ENCODE measurements at regions not wholly inside any gene's neighbourhood (a gene's known extent, or its start where the extent isn't known, plus 50 kb on each side); places are given as distances from the start of the nearest gene placed in this dataset.
A peak's percentile ranks its signal among the peaks of the same experiment; 100 is the strongest.

GRCh38 chr6:164130151-164130550 lies 715.6 kb downstream of the QKI start:
- Histone ChIP-seq H3K9me3 (no peaks in the 10 kb centered on the region), H3K27me3 (peaks cover 0 to 4% of the 10 kb centered on the region in 2 donors), H3K36me3 (no peaks in the 10 kb centered on the region), H3K4me1 (no peaks in the 10 kb centered on the region), H3K27ac (no peak overlapping the region), H3K4me3 (no peak overlapping the region)
- TF ChIP-seq CTCF (IDR thresholded peaks at IDR 0.05) (no peak), POLR2A (IDR thresholded peaks at IDR 0.05) (no peak)
- peak in 1 of 4 donors; percentile 30 for ATAC-seq
- intact Hi-C loops (cut with DNase I): no loop called here
- 65% methylated on average over 2 of the region's 2 CpGs for WGBS (ENCODE audit: insufficient coverage, low coverage, low lambda C conversion rate, missing lambda C conversion rate)
- DNase-seq: no peak

DNA sequence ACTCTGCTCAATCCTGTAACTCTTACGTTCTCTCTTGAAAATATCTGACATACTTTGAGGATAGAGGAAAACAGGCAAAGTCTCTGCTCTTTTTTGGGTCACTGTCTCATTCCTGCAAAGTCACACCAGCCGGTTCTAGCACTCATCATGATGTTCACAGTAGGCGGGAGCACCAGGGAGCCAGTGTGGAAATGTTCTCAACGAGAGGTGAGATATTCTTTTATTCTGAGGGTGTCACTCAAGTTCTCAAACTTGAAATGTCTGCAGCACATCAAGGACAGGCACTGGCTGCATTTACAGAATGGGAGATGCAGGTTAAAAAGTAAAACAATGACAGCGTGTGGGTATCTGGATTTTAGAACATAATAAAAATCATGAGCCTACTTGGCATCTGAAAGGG lies 714.7 kb downstream of the QKI start:
- H3K27me3 ChIP-seq: peaks cover 0 to 4% of the 10 kb centered on the region in 2 donors
- no peaks in the 10 kb centered on the region for H3K36me3 ChIP-seq
- H3K9me3 ChIP-seq: no peaks in the 10 kb centered on the region
- no peak for TF ChIP-seq POLR2A (IDR thresholded peaks at IDR 0.05)
- no peak for TF ChIP-seq CTCF (IDR thresholded peaks at IDR 0.05)
- no peaks in the 10 kb centered on the region for H3K4me1 ChIP-seq
- no peak overlapping the region for H3K27ac ChIP-seq
- H3K4me3 ChIP-seq: no peak overlapping the region
- intact Hi-C loops (cut with DNase I): no loop called here
- DNase-seq (no peak), ATAC-seq (no peak)
- 70% methylated on average over 5 of the region's 5 CpGs for WGBS (ENCODE audit: insufficient coverage, low coverage, low lambda C conversion rate, missing lambda C conversion rate)

GRCh38 chr6:164128101-164128500 lies 713.6 kb downstream of the QKI start:
- ATAC-seq (no peak), DNase-seq (no peak)
- Histone ChIP-seq H3K4me1 (no peaks in the 10 kb centered on the region), H3K4me3 (no peak overlapping the region), H3K27me3 (peaks cover 0 to 4% of the 10 kb centered on the region in 2 donors), H3K27ac (no peak overlapping the region), H3K36me3 (no peaks in the 10 kb centered on the region), H3K9me3 (no peaks in the 10 kb centered on the region)
- WGBS (ENCODE audit: insufficient coverage, low coverage, low lambda C conversion rate, missing lambda C conversion rate): 55% methylated on average over 2 of the region's 2 CpGs
- intact Hi-C loops (cut with DNase I): no loop called here
- no peak for TF ChIP-seq CTCF (IDR thresholded peaks at IDR 0.05)
- no peak for TF ChIP-seq POLR2A (IDR thresholded peaks at IDR 0.05)

DNA sequence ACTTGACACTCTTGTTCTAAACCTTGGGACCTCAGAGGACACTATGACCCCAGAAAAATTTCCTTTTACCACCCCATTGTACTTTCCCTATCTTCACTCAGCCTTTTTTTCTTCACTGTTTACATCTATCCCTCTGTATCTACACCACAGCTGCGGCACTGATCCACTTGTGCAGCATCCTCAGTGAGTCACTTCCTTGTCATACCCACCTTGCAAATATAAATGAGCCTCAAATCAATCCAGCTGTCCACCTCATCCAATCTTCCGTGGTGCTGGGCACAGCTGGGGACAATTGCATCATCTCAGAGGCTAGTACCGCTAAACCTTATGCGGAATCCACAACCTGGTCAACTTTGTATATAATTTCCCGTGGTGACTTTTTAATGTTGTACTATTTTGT lies 710.5 kb downstream of the QKI start:
- ATAC-seq (no peak), DNase-seq (no peak)
- Histone ChIP-seq H3K36me3 (no peaks in the 10 kb centered on the region), H3K27me3 (peaks cover 0 to 4% of the 10 kb centered on the region in 2 donors), H3K4me3 (no peak overlapping the region), H3K9me3 (no peaks in the 10 kb centered on the region), H3K4me1 (no peaks in the 10 kb centered on the region), H3K27ac (no peak overlapping the region)
- WGBS (ENCODE audit: insufficient coverage, low coverage, low lambda C conversion rate, missing lambda C conversion rate): 64% methylated on average over 5 of the region's 5 CpGs
- intact Hi-C loops (cut with DNase I): no loop called here
- no peak for TF ChIP-seq CTCF (IDR thresholded peaks at IDR 0.05)
- TF ChIP-seq POLR2A (IDR thresholded peaks at IDR 0.05): no peak

DNA sequence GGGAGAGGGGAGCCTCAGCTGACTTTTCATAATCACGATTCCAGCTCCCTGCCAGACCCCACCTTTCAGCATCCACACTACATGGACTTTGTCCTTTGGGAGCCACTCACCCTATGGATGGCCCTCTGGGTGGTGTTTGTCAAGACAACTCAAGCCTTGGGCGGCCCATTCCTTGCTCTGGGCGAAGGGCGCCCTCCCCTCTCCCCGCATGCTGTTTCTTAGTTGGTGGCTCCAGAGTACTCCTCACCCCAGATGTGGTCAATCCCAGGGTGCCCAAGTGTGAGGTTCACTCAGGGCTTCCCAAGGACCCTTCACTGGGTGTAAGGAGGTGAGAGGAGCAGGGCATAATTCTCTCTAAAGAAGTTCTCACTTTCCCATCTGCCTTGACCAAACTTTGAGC lies 710.0 kb downstream of the QKI start:
- TF ChIP-seq POLR2A (IDR thresholded peaks at IDR 0.05) (no peak), CTCF (IDR thresholded peaks at IDR 0.05) (no peak)
- 93% methylated on average over 4 of the region's 5 CpGs for WGBS (ENCODE audit: insufficient coverage, low coverage, low lambda C conversion rate, missing lambda C conversion rate)

More for the DNA sequence above, 710.0 kb downstream of the QKI start:
- ATAC-seq (no peak), DNase-seq (no peak)
- Histone ChIP-seq H3K4me1 (no peaks in the 10 kb centered on the region), H3K9me3 (no peaks in the 10 kb centered on the region), H3K4me3 (no peak overlapping the region), H3K27me3 (peaks cover 0 to 4% of the 10 kb centered on the region in 2 donors), H3K27ac (no peak overlapping the region), H3K36me3 (no peaks in the 10 kb centered on the region)
- intact Hi-C loops (cut with DNase I): no loop called here
